H1 (cell line): ENCODE measurements at regions not wholly inside any gene's neighbourhood (a gene's known extent, or its start where the extent isn't known, plus 50 kb on each side); places are given as distances from the start of the nearest gene placed in this dataset.

Experiments used
- CTCF ChIA-PET: fragments of 300-600 bp; sonication (Branson Sonifier 250); formaldehyde crosslinking; loops from one replicate; lab custom pipeline; 2021; ENCODE audit not compliant: partially characterized antibody; lab: Charles Lee
- POLR2A ChIA-PET: fragments of 300-600 bp; sonication (Branson Sonifier 250); formaldehyde crosslinking; loops from one replicate; lab custom pipeline; 2021; ENCODE audit warnings: inconsistent platforms; ENCODE audit not compliant: partially characterized antibody; lab: Charles Lee
- DNase-seq, 2 experiments: peaks; one replicate each; pipeline versions ENCODE4 v3.0.0 to v3.0.0-alpha.2; 2010 to 2022; ENCODE audit warnings: low spot score in 2 of 2, low read depth in 1 of 2, mixed read lengths in 1 of 2
- FAIRE-seq: peaks from 2 replicates; lab custom pipeline; 2011; peaks lifted over from hg19 to GRCh38; lab: Jason Lieb, UNC
- H2AFZ ChIP-seq: 2 replicates; pipeline ENCODE4 v1.8.1; 2012; ENCODE audit warnings: low read length, inconsistent platforms
- H2AK5ac ChIP-seq: 2 replicates; pipeline ENCODE4 v1.6.1; 2013; ENCODE audit warnings: low read depth, low read length
- H2BK120ac ChIP-seq: replicated peaks from 2 replicates; pipeline ENCODE3; 2013; ENCODE audit warnings: low read depth, low read length, inconsistent platforms
- H2BK12ac ChIP-seq: 2 replicates; pipeline ENCODE4 v1.6.1; 2013; ENCODE audit warnings: low read depth, low read length
- H2BK15ac ChIP-seq: 2 replicates; pipeline ENCODE4 v1.6.1; 2013; ENCODE audit warnings: low read length
- H2BK20ac ChIP-seq: 2 replicates; pipeline ENCODE4 v1.6.1; 2013; ENCODE audit warnings: low read length
- H2BK5ac ChIP-seq: 2 replicates; pipeline ENCODE4 v1.6.1; 2013; ENCODE audit warnings: low read depth, low read length
- H3K14ac ChIP-seq: 2 replicates; pipeline ENCODE4 v1.6.1; 2013; ENCODE audit warnings: inconsistent platforms; ENCODE audit not compliant: insufficient read length
- H3K18ac ChIP-seq: 2 replicates; pipeline ENCODE4 v1.6.1; 2013; ENCODE audit warnings: low read length; ENCODE audit errors: extremely low read depth
- H3K23ac ChIP-seq: 2 replicates; pipeline ENCODE4 v1.6.1; 2013; ENCODE audit warnings: inconsistent platforms; ENCODE audit not compliant: insufficient read length
- H3K23me2 ChIP-seq: 2 replicates; pipeline ENCODE4 v1.6.1; 2013; ENCODE audit warnings: low read depth, low read length
- H3K27ac ChIP-seq: 2 replicates; pipeline ENCODE4 v1.6.1; 2011; ENCODE audit warnings: low read depth, low read length, inconsistent platforms
- H3K27me3 ChIP-seq, 4 experiments: replicated peaks in 1 of 4; 1 replicate in 1 of 4; 2 replicates in 3 of 4; pipeline versions ENCODE4 v1.6.1 to v1.8.1; 2011 to 2013; ENCODE audit warnings: low read length in 3 of 4, mild to moderate bottlenecking in 3 of 4, inconsistent platforms in 2 of 4, mixed read lengths in 2 of 4, moderate library complexity in 1 of 4; ENCODE audit not compliant: control insufficient read depth in 3 of 4, insufficient read depth in 3 of 4; ENCODE audit errors: extremely low read depth in 1 of 4
- H3K36me3 ChIP-seq, 4 experiments: 2 replicates each; pipeline versions ENCODE4 v1.6.1 to v1.8.1; 2011 to 2013; ENCODE audit warnings: mild to moderate bottlenecking in 4 of 4, low read length in 3 of 4, moderate library complexity in 2 of 4, control low read depth in 1 of 4, inconsistent platforms in 1 of 4; ENCODE audit not compliant: insufficient read depth in 4 of 4, control insufficient read depth in 2 of 4
- H3K4ac ChIP-seq: replicated peaks from 2 replicates; pipeline ENCODE3; 2013; ENCODE audit warnings: low read length, low read depth, mixed read lengths, inconsistent platforms; ENCODE audit not compliant: insufficient read length
- H3K4me1 ChIP-seq, 4 experiments: replicated peaks in 1 of 4; 1 replicate in 1 of 4; 2 replicates in 3 of 4; pipeline versions ENCODE4 v1.6.1 to v1.8.1; 2011 to 2013; ENCODE audit warnings: low read length in 3 of 4, inconsistent platforms in 2 of 4, mixed read lengths in 1 of 4; ENCODE audit not compliant: insufficient read depth in 4 of 4, control insufficient read depth in 3 of 4
- H3K4me2 ChIP-seq, 2 experiments: 2 replicates each; pipeline versions ENCODE4 v1.6.1 to v1.8.1; 2011 to 2013; ENCODE audit warnings: low read depth in 2 of 2, low read length in 2 of 2, control low read depth in 1 of 2, inconsistent platforms in 1 of 2, mild to moderate bottlenecking in 1 of 2; ENCODE audit not compliant: insufficient read depth in 1 of 2
- H3K4me3 ChIP-seq, 4 experiments: fragments of 200-600, 300-600 bp in 1 of 4; sonication (generic), shearing (Covaris generic), sonication (Bioruptor Twin) in 1 of 4; 2 replicates each; pipeline versions ENCODE4 v1.5.1 to v1.8.1; 2011 to 2016; ENCODE audit warnings: low read length in 4 of 4, low read depth in 3 of 4, control low read depth in 2 of 4, inconsistent platforms in 2 of 4, mild to moderate bottlenecking in 2 of 4, mixed read lengths in 1 of 4, moderate library complexity in 1 of 4; ENCODE audit not compliant: insufficient read depth in 2 of 4; ENCODE audit errors: extremely low read depth in 1 of 4
- H3K56ac ChIP-seq: replicated peaks from 2 replicates; pipeline ENCODE3; 2013; ENCODE audit warnings: low read depth, mild to moderate bottlenecking, mixed read lengths, low read length, inconsistent platforms; ENCODE audit not compliant: insufficient read length
- H3K79me1 ChIP-seq: 2 replicates; pipeline ENCODE4 v1.6.1; 2013; ENCODE audit warnings: low read depth, low read length, control low read depth
- H3K79me2 ChIP-seq, 2 experiments: 2 replicates each; pipeline versions ENCODE4 v1.6.1 to v1.8.1; 2012 to 2013; ENCODE audit warnings: low read length in 2 of 2, mild to moderate bottlenecking in 2 of 2, inconsistent platforms in 1 of 2; ENCODE audit not compliant: insufficient read depth in 2 of 2, control insufficient read depth in 1 of 2
- H3K9ac ChIP-seq, 4 experiments: replicated peaks in 1 of 4; 1 replicate in 1 of 4; 2 replicates in 3 of 4; pipeline versions ENCODE4 v1.6.1 to v1.8.1; 2011 to 2013; ENCODE audit warnings: low read depth in 3 of 4, low read length in 3 of 4, control low read depth in 2 of 4, mild to moderate bottlenecking in 2 of 4, moderate library complexity in 2 of 4, inconsistent platforms in 1 of 4; ENCODE audit errors: extremely low read depth in 1 of 4
- H3K9me3 ChIP-seq, 2 experiments: 2 replicates each; pipeline versions ENCODE4 v1.6.1 to v1.8.1; 2012 to 2013; ENCODE audit warnings: mild to moderate bottlenecking in 2 of 2, moderate library complexity in 2 of 2, control low read depth in 1 of 2, inconsistent platforms in 1 of 2, low read depth in 1 of 2, low read length in 1 of 2, mixed read lengths in 1 of 2; ENCODE audit not compliant: insufficient read depth in 2 of 2
- H4K20me1 ChIP-seq, 2 experiments: replicated peaks in 1 of 2; 2 replicates each; pipeline versions ENCODE3 to v1.8.1; 2011 to 2013; ENCODE audit warnings: inconsistent platforms in 2 of 2, low read length in 2 of 2, mild to moderate bottlenecking in 1 of 2; ENCODE audit not compliant: insufficient read depth in 2 of 2, control insufficient read depth in 1 of 2
- H4K5ac ChIP-seq: 2 replicates; pipeline ENCODE4 v1.6.1; 2013; ENCODE audit warnings: low read length, low read depth, mixed read lengths, inconsistent platforms; ENCODE audit not compliant: insufficient read length
- H4K8ac ChIP-seq: 2 replicates; pipeline ENCODE4 v1.8.0; 2013; ENCODE audit warnings: mild to moderate bottlenecking, moderate library complexity, low read length, inconsistent platforms; ENCODE audit not compliant: insufficient read depth; ENCODE audit errors: extremely low read depth
- H4K91ac ChIP-seq: replicated peaks from 2 replicates; pipeline ENCODE3; 2013; ENCODE audit warnings: low read length, mixed read lengths, inconsistent platforms; ENCODE audit not compliant: insufficient read length
- CHD1 ChIP-seq: IDR thresholded peaks from 2 replicates; pipeline ENCODE4 v1.6.1; 2012; ENCODE audit warnings: low read depth, low read length, improper control_type of control experiment
- CHD2 ChIP-seq: IDR thresholded peaks from 2 replicates; pipeline ENCODE4 v1.6.1; 2012; ENCODE audit warnings: low read length, improper control_type of control experiment
- FOSL1 ChIP-seq: IDR thresholded peaks from 2 replicates; pipeline ENCODE4 v1.6.1; 2011; ENCODE audit warnings: mild to moderate bottlenecking, low read depth, low read length, moderate library complexity; ENCODE audit not compliant: insufficient read depth
- KDM4A ChIP-seq: IDR thresholded peaks from one replicate; pipeline ENCODE4 v1.7.1; 2012; ENCODE audit warnings: low read depth, mild to moderate bottlenecking, moderate library complexity, low read length, inconsistent platforms; ENCODE audit not compliant: severe bottlenecking
- KDM5A ChIP-seq: fragments of 200-600 bp; IDR thresholded peaks from 2 replicates; pipeline ENCODE4 v1.7.1; 2012; ENCODE audit warnings: mild to moderate bottlenecking, low read length, inconsistent platforms, mixed read lengths
- SIRT6 ChIP-seq: IDR thresholded peaks from one replicate; pipeline ENCODE4 v1.7.1; 2012; ENCODE audit warnings: low read length, inconsistent platforms
- SP4 ChIP-seq: IDR thresholded peaks from 2 replicates; pipeline ENCODE4 v1.6.1; 2012; ENCODE audit warnings: low read length, inconsistent platforms
- SRF ChIP-seq: IDR thresholded peaks from 2 replicates; pipeline ENCODE4 v1.6.1; 2011; ENCODE audit warnings: mild to moderate bottlenecking, low read depth, low read length, moderate library complexity
- TAF1 ChIP-seq: IDR thresholded peaks from 2 replicates; pipeline ENCODE4 v1.6.1; 2011; ENCODE audit warnings: mild to moderate bottlenecking, low read depth, low read length
- WGBS, 2 experiments: shearing (Covaris generic) in 1 of 2; methylation state at CpG; one replicate each; pipeline versions ENCODE4 v1.1.6 to v1.1.7; 2013 to 2015; ENCODE audit warnings: low lambda C conversion rate in 2 of 2, mixed read lengths in 2 of 2, inconsistent platforms in 1 of 2, low coverage in 1 of 2, missing lambda C conversion rate in 1 of 2; ENCODE audit not compliant: insufficient replicate concordance in 2 of 2, insufficient coverage in 1 of 2, insufficient read length in 1 of 2; ENCODE audit errors: extremely low coverage in 1 of 2, missing lambda C conversion rate in 1 of 2; 5-methylcytosine and 5-hydroxymethylcytosine counted together

GRCh38 chr18:2368102-2368501, 203.2 kb downstream of the METTL4 start:
- Histone ChIP-seq H4K5ac (no peak overlapping the region), H3K79me2 (no peaks in the 10 kb centered on the region), H2BK120ac (no peak overlapping the region), H2BK15ac (no peak overlapping the region), H3K18ac (no peak overlapping the region), H2AK5ac (no peak overlapping the region), H4K8ac (no peak overlapping the region), H3K9ac (no peak overlapping the region), H2BK5ac (no peak overlapping the region), H2AFZ (no peak overlapping the region), H3K9me3 (no peaks in the 10 kb centered on the region), H3K56ac (no peak overlapping the region), H3K23ac (no peak overlapping the region), H2BK12ac (no peak overlapping the region), H3K23me2 (no peaks in the 10 kb centered on the region), H3K4me3 (no peak overlapping the region), H3K27ac (no peak overlapping the region), H4K20me1 (no peaks in the 10 kb centered on the region), H3K14ac (no peak overlapping the region), H3K27me3 (no peaks in the 10 kb centered on the region), H4K91ac (no peak overlapping the region), H3K4me2 (no peak overlapping the region), H3K79me1 (no peaks in the 10 kb centered on the region), H3K36me3 (no peaks in the 10 kb centered on the region), H2BK20ac (no peak overlapping the region), H3K4ac (no peak overlapping the region), H3K4me1 (no peaks in the 10 kb centered on the region)
- CTCF ChIA-PET: no interaction called here
- no peak for FAIRE-seq
- POLR2A ChIA-PET: no interaction called here
- DNase-seq: no peak
- 83% methylated on average over 3 of the region's 3 CpGs; no CpG with 5 or more reads in 1 of the 2 experiments for WGBS, 2 experiments
- no peak for TF ChIP-seq SIRT6
- TF ChIP-seq TAF1: no peak
- no peak for TF ChIP-seq CHD2
- no peak for TF ChIP-seq SRF
- no peak for TF ChIP-seq SP4
- no peak for TF ChIP-seq KDM5A
- no peak for TF ChIP-seq CHD1
- TF ChIP-seq FOSL1: no peak
- no peak for TF ChIP-seq KDM4A
